Body of pancreas (tissue), 4 donors: ENCODE measurements at regions not wholly inside any gene's neighbourhood (a gene's known extent, or its start where the extent isn't known, plus 50 kb on each side); places are given as distances from the start of the nearest gene placed in this dataset.

Experiments
- CTCF ChIP-seq, 7 experiments: fragments of 450-650 bp in 4 of 7; fragments of 200-600 bp in 3 of 7; sonication (generic) in 3 of 7; IDR thresholded peaks; one replicate each; pipeline ENCODE4 v1.5.1; 2016 to 2019; ENCODE audit warnings: antibody characterized with exemption in 7 of 7
- POLR2A ChIP-seq, 3 donors: fragments of 450-650 bp; IDR thresholded peaks; one replicate each; pipeline ENCODE4 v1.6.1; 2016; ENCODE audit warnings: antibody characterized with exemption in 3 of 3, mild to moderate bottlenecking in 2 of 3

- TF ChIP-seq CTCF (IDR thresholded peaks at IDR 0.05) (no peak), POLR2A (IDR thresholded peaks at IDR 0.05) (no peak)
Observed at GRCh38 chr2:21658269-21658668, 534.5 kb downstream of the TDRD15 start.
